SJCRH30 (cell line): ENCODE measurements at regions not wholly inside any gene's neighbourhood (a gene's known extent, or its start where the extent isn't known, plus 50 kb on each side); places are given as distances from the start of the nearest gene placed in this dataset.

ENCODE experiments used
- DNase-seq, 2 experiments: peaks; one replicate each; pipeline ENCODE4 v3.0.0-alpha.2; 2015 to 2020
- H3K27ac ChIP-seq: fragments of 250-450 bp; sonication (Bioruptor Pico); 2 replicates; pipeline ENCODE4 v1.5.1; 2020; ENCODE audit warnings: mild to moderate bottlenecking, moderate library complexity
- H3K27me3 ChIP-seq: fragments of 250-450 bp; sonication (Bioruptor Pico); 2 replicates; pipeline ENCODE4 v1.5.1; 2020; ENCODE audit warnings: mild to moderate bottlenecking, moderate library complexity
- H3K36me3 ChIP-seq: fragments of 250-450 bp; sonication (Bioruptor Pico); 2 replicates; pipeline ENCODE4 v1.5.1; 2020; ENCODE audit warnings: mild to moderate bottlenecking, moderate library complexity
- H3K4me1 ChIP-seq: fragments of 250-450 bp; sonication (Bioruptor Pico); 2 replicates; pipeline ENCODE4 v1.5.1; 2020; ENCODE audit warnings: mild to moderate bottlenecking, moderate library complexity
- H3K4me3 ChIP-seq: fragments of 250-450 bp; sonication (Bioruptor Pico); 2 replicates; pipeline ENCODE4 v1.5.1; 2020; ENCODE audit warnings: mild to moderate bottlenecking, moderate library complexity
- H3K9me3 ChIP-seq: fragments of 250-450 bp; sonication (Bioruptor Pico); replicated peaks from 2 replicates; pipeline ENCODE4 v1.5.1; 2020; ENCODE audit warnings: mild to moderate bottlenecking, moderate library complexity

DNA sequence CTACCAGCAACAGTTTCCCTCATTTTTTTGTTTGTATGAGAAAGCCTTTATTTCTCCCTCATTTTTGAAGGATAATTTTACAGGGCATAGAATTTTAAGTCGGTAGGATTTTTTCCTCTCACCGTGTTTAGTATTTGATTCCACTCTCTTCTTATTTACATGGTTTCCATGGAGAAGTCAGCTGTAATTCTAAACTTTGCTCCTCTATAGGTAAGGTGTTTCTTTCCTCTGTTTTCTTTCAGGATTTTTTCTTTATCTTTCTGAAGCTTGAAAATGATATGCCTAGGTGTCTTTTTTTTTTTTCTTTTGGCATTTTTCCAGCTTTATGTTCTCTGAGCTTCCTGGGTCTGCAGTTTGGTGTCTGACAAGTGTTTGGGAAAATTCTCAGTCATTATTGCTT lies 75.6 kb upstream of the ETV6 start:
- Histone ChIP-seq H3K4me3 (no peak overlapping the region), H3K27me3 (no peaks in the 10 kb centered on the region), H3K36me3 (no peaks in the 10 kb centered on the region), H3K27ac (no peak overlapping the region), H3K4me1 (no peaks in the 10 kb centered on the region), H3K9me3 (no peaks in the 10 kb centered on the region)
- DNase-seq: no peak

- Histone ChIP-seq H3K9me3 (no peaks in the 10 kb centered on the region), H3K4me3 (no peak overlapping the region), H3K27me3 (no peaks in the 10 kb centered on the region), H3K36me3 (no peaks in the 10 kb centered on the region), H3K27ac (no peak overlapping the region), H3K4me1 (no peaks in the 10 kb centered on the region)
- no peak for DNase-seq
These were observed 73.4 kb upstream of the ETV6 start for GRCh38 chr12:11576104-11576503.

DNA sequence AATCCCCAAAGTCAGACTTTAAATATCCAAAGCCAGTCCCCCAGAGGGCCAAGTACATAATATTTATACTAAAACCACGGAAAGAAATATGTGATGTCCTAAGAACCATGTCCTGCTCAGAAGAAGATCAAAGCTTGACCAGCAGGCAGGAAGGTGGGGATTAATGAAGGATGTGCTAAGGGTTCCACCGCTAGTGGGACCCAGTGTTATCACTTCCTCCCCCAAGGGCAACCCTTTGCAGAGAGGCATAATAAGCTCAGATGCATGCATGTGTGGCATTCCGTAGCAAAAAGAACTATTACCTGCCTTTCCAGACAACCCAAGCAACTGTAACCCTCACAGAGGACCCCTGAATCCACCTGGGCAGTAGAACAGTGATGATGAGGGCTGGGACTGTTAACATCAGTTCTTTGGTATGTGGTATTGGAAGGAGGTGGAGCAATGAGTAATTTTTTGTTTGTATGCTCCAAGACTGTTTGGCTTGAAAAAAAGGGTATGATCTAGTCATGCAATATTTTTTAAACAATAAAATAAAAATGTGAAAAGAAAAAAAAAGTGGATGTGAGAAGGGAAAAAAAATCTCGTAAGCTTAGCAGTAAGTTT lies 71.7 kb upstream of the ETV6 start:
- H3K27me3 ChIP-seq: no peaks in the 10 kb centered on the region
- no peak overlapping the region for H3K27ac ChIP-seq
- H3K36me3 ChIP-seq: no peaks in the 10 kb centered on the region
- H3K4me1 ChIP-seq: no peaks in the 10 kb centered on the region
- no peak overlapping the region for H3K4me3 ChIP-seq
- no peak for DNase-seq
- H3K9me3 ChIP-seq: no peaks in the 10 kb centered on the region

DNA sequence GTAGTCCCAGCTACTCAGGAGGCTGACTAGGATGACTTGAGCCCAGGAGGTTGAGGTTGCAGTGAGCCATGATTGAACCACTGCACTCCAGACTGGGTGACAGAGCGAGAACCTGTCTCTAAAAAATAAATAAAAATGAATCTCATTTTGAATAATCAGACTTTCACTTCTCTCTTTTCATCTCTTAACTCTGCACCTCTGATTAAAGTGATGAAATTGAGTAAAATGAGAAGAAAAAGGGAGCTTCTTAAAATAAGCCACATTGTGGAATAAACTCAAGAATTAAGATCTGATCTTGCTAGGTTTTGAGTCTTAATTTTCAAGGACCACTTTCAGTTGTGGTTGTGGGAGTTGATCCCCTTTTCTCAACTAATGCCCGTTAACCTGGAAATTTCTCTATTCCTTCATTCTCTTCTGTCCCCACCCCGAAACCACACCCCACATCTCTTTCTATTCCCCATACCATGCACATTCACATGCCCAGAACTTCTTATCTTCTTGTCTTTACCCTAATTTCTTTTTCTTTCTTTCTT lies 70.9 kb upstream of the ETV6 start:
- H3K9me3 ChIP-seq: no peaks in the 10 kb centered on the region
- no peak for DNase-seq
- no peaks in the 10 kb centered on the region for H3K27me3 ChIP-seq
- no peak overlapping the region for H3K4me3 ChIP-seq
- no peak overlapping the region for H3K27ac ChIP-seq
- no peaks in the 10 kb centered on the region for H3K4me1 ChIP-seq
- no peaks in the 10 kb centered on the region for H3K36me3 ChIP-seq

DNA sequence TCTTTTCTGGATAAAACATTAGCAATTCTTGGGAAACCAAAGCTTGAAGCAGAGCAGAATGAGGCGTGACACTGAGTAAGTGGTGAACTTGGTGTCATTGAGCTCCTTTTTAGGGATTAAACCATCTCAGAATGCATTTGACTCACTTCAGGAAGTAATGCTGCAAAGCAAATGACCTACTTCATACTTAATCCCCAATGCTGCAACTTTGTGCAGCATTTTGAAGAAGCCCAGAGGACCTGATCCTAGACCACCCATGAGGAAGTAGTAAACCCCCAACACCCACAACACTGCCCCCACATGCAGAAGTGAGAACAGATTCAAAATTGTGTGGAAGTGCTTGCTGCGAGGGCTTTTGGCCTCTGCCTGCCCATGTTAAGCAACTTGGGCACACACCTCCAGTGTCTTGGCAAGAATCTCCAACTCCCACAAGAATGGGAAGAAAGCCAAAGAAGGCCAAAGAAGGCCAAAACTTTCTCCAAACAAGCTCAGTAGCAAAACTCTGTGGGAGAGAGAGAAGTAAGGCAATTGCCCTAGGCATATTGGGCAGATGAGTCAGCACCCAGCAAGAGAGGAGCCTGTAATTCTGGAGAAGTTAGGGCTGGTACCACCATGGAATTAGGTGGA lies 69.2 kb upstream of the ETV6 start:
- H3K4me3 ChIP-seq: no peak overlapping the region
- H3K36me3 ChIP-seq: no peaks in the 10 kb centered on the region
- no peaks in the 10 kb centered on the region for H3K4me1 ChIP-seq
- DNase-seq: peak in 1 of 2 experiments; percentile 7
- H3K27ac ChIP-seq: no peak overlapping the region
- no peaks in the 10 kb centered on the region for H3K9me3 ChIP-seq
- H3K27me3 ChIP-seq: no peaks in the 10 kb centered on the region

GRCh38 chr12:11581179-11581755 lies 68.2 kb upstream of the ETV6 start:
- no peaks in the 10 kb centered on the region for H3K9me3 ChIP-seq
- H3K27ac ChIP-seq: no peak overlapping the region
- peak; percentile 52 to 78 for DNase-seq
- H3K4me3 ChIP-seq: no peak overlapping the region
- H3K4me1 ChIP-seq: no peaks in the 10 kb centered on the region
- no peaks in the 10 kb centered on the region for H3K27me3 ChIP-seq
- no peaks in the 10 kb centered on the region for H3K36me3 ChIP-seq

DNA sequence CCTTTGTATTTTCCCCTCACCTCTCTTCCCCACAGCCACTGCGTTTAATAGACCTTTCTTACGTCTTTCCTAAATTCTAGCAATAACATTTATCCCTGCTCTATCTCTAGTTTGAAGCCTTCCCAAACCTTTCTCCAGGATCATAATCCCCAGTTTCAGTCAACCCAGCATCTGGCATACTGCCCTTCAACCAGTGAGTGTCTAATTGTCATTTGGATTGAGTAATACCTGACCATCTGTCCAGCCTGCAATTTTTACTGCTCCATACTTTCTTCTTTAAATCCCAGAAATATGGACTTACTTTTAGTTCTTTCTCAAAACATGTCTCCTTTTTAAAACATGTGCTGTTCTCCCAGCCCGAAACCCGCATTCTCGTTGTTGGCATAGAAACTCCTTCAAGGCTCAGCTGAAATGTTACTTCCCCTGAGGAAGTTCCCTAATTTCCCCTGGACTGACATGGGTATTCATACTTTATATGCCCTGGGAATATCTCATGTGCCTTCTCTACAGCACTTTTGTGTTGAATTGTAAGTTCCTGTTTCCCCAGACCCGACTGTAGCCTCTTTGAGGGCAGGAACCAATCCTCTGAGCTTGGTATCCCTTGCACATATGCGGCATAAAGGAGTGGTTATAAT lies 65.1 kb upstream of the ETV6 start:
- no peaks in the 10 kb centered on the region for H3K27me3 ChIP-seq
- no peak overlapping the region for H3K4me3 ChIP-seq
- H3K4me1 ChIP-seq: no peaks in the 10 kb centered on the region
- no peak overlapping the region for H3K27ac ChIP-seq
- no peak for DNase-seq
- H3K36me3 ChIP-seq: no peaks in the 10 kb centered on the region
- H3K9me3 ChIP-seq: no peaks in the 10 kb centered on the region

DNA sequence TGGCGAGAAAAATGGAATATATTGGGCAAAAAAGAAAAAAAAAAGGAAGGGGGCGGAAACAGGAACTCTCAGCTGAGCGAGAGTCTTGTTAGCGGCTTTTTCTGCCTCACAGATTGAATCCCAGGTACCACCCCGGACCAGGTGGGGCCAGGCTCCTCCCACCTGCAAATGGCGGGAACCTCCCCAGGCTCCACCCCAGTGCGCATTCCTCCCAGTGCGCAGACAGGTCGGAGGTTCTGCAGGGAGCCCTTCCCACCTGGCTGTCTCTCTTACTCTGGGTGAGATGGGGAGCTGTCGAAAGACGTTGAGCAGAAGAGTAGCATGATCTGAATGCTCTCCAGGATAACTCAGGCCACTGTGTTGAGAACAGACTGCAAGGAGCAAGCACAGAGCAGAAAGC lies 57.0 kb upstream of the ETV6 start:
- Histone ChIP-seq H3K9me3 (no peaks in the 10 kb centered on the region), H3K4me1 (no peaks in the 10 kb centered on the region), H3K27me3 (no peaks in the 10 kb centered on the region), H3K36me3 (no peaks in the 10 kb centered on the region), H3K4me3 (no peak overlapping the region), H3K27ac (no peak overlapping the region)
- no peak for DNase-seq

DNA sequence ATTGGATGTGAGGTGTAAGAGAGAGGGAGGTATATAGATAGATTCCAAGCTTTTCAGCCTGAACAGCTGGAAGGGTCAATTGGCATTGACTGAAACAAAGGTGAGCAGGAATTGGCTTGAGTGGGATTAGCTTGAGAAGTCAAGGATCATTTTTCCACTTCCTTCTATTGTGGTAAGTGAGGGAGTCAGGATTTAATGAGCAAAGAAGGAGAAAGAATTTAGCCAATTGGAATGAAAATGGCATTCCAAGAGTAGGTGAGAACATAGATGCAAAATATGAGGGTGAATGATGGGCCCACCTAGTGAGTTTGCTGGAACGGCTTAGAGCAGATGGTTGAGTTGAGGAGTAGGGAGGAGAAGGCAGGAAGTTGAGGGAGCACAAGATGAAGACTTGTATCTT lies 56.5 kb upstream of the ETV6 start:
- no peaks in the 10 kb centered on the region for H3K36me3 ChIP-seq
- no peaks in the 10 kb centered on the region for H3K4me1 ChIP-seq
- DNase-seq: no peak
- no peaks in the 10 kb centered on the region for H3K9me3 ChIP-seq
- no peak overlapping the region for H3K4me3 ChIP-seq
- H3K27me3 ChIP-seq: no peaks in the 10 kb centered on the region
- no peak overlapping the region for H3K27ac ChIP-seq

- Histone ChIP-seq H3K27me3 (no peaks in the 10 kb centered on the region), H3K4me1 (no peaks in the 10 kb centered on the region), H3K9me3 (no peaks in the 10 kb centered on the region), H3K4me3 (no peak overlapping the region), H3K36me3 (no peaks in the 10 kb centered on the region), H3K27ac (no peak overlapping the region)
- no peak for DNase-seq
These were observed 54.4 kb upstream of the ETV6 start for GRCh38 chr12:11595080-11595479.

- DNase-seq: no peak
- Histone ChIP-seq H3K9me3 (no peaks in the 10 kb centered on the region), H3K27me3 (no peaks in the 10 kb centered on the region), H3K4me3 (no peak overlapping the region), H3K36me3 (no peaks in the 10 kb centered on the region), H3K4me1 (no peaks in the 10 kb centered on the region), H3K27ac (no peak overlapping the region)
These were observed 53.3 kb upstream of the ETV6 start for GRCh38 chr12:11596141-11596540.

DNA sequence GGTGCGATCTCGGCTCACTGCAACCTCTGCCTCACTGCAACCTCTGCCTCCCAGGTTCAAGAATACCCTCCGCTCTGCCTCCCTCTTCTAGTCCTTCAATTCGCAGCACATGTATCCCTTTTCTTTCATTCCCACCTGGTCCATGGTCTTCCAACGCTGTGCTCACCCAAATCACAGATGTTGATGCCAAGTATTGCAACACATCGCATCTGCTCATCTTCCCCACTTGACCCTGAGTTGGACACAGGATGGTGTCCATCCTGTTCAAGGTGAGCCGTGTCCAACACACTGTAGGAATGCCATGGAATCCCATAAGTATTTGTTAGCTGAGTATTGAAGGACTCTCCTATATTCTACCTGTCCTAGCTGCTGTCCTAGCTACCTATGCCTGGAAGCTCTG lies 50.6 kb upstream of the ETV6 start:
- no peaks in the 10 kb centered on the region for H3K27me3 ChIP-seq
- H3K27ac ChIP-seq: no peak overlapping the region
- H3K4me3 ChIP-seq: no peak overlapping the region
- DNase-seq: no peak
- no peaks in the 10 kb centered on the region for H3K9me3 ChIP-seq
- no peaks in the 10 kb centered on the region for H3K4me1 ChIP-seq
- H3K36me3 ChIP-seq: no peaks in the 10 kb centered on the region
